GM21786 (cell line): ENCODE measurements at regions not wholly inside any gene's neighbourhood (a gene's known extent, or its start where the extent isn't known, plus 50 kb on each side); places are given as distances from the start of the nearest gene placed in this dataset.

Experiments used
- ATAC-seq: cut with Tn5 transposase; IDR thresholded peaks from one replicate; pipeline ENCODE4 v1.9.1; 2021; ENCODE audit not compliant: unreplicated experiment

DNA sequence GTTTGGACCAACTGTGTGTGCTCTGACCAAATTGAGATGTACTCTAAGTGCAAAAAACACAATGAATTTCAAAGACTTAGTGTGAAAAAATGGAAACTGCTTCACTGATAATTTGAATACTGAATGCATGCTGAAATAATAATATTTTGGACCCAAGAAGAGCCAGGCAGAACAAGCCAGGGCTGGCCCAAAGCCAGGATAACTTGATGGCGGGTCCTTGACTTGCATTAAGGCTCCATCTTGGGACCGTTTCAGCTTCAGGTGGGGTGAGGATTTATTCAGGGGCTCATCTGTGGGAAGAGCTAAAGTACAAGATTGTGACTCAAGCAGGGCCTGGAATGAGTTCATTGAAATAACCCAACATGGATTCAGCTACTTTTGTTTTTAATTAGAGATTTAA lies 921.9 kb downstream of the QKI start:
- no peak for ATAC-seq

DNA sequence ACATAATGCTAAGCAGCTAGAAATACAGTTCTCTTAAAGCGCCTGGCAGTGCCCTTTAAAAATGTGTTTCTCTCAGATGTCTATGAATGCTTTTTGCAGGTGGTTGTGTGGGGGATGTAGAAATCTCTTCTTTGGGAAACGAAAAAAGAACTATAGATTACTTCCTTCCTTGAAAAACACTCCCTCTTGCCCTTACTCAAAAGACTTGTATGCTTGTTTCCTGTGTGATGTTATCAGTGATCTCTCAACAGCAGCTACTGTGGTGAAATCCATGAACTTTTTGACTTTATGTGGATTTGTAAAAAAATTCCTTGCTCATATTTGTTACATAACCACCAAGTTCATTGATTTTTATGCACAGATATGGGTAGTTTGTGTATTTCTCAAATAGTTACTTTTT lies 916.5 kb downstream of the QKI start:
- ATAC-seq: no peak

DNA sequence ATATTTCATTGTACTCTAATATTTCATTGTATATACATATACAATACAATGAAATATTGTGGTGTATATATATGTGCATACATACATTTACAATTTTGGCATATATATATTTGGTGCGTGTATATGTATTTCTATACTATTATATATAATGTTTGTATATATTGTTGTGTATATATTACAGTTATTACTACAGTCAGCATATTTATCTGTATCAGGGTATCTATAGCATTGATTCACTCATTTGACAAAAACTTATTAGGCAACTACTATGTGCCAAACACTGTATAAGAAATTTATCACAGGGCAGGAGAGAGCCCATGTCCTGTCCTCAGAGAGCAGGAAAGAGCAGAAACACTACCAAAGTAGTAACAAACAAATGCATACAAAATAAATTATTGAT lies 910.6 kb downstream of the QKI start:
- no peak for ATAC-seq

DNA sequence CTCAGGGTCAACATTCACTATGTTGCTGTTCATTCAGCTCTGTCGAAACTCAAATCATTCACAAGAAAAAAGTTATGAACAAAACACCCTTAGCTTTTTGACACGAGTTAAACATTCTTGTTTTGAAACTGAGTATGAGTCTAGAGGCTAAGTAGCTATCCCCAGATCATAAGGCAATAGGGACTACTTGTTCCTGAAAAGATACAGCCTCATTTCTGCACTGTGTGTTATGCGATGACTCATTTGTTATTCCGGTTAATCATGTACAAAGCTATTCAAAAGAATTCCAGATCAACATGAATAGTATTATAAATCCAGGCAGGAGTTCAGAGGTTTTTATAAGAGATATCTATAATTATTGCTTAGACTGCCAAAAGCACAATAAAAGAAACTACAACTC lies 908.0 kb downstream of the QKI start:
- ATAC-seq: no peak

DNA sequence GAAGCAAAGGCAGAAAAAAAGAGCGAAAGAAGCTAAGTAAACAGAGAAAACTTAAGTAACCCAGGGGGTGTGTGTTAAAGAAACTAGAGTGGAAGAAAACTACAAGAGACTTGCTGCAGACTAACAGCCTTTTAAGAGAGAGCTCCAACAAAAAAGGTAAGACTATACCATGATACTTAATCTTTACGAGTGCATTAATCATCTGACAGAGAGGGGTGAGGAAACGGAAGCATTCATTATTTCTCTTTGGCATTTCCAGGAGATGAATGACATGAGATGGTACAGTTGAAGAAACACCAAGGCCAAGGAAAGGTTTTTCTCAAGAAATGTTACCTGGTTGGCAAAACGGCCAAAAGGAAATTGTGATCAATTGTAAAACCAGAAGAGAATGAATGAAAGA lies 906.8 kb downstream of the QKI start:
- ATAC-seq: no peak

DNA sequence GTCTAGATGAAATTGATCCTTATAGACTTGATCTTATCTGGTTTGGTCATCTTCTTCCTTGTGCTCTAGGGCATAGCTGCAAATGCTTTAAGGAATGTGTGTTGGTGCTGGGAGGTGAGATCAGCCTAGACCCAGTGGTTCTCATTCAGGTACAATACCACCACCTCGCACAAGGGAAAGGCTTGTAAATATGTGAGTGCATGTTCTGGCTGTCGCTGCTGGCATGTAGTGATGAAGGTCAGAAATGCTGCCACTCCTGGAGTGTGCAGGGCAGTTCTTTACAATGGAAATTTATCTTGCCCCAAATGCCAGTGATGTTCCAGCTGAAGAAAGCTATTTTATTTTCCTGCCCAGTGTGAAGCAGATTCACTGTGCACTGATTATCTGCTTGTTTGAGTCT lies 900.9 kb downstream of the QKI start:
- no peak for ATAC-seq

DNA sequence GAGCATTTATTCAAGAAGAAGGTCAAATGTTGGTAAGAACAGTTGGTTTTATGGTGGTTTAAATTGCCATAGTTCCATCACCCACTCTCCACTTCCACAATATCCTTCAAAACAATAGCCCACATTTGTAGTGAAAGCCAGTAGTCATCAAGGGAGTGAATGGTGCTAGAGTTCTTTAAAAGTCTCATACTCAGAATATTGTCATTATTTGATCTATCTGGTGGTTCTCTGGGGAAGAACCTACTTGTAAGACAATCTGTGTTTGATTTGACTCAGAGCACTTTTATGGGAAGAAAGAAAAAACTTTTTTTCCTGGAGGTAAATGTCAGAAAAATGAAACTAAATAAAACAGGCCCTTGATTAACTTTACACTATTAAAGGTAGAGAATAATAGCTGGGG lies 893.8 kb downstream of the QKI start:
- no peak for ATAC-seq

DNA sequence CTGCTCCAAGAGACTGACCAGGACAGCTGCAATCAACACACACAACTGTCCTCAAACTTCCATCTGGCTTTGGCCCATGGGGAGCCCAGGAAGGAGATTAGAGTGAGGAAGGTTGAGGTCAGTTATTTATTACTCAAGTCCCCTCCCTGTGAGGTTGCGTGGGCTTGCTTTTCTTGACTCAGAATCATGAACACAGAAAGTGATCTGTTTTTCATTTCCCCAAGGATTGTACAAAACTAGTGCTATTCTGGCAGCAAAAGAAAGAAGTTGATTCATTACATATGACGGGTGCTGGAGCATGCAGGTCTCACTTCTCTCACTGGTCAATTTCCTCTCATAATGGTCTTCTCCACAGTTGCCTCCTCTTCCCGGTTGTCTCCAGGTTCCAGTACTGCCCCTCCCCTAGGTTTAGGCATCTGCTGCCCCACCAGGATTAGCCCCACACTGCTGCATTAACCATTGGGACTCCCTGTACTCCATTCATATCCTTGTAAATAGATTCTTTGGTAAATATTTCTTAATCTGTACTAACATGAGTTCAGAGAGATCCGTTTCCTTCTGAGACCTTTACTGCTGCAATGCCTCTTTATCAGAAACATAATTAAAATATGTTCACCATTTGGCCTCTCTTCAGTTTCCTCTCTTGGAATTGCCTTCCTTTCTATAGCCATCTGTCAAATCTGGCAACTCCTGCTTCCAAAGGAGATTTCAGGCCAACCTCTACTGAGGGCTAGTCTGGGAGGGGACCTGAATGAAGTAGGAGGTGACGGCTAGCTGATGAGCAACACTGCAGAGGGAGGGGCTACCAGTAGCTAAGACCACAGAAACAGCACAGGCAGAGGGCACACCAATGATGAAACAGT lies 888.8 kb downstream of the QKI start:
- no peak for ATAC-seq

DNA sequence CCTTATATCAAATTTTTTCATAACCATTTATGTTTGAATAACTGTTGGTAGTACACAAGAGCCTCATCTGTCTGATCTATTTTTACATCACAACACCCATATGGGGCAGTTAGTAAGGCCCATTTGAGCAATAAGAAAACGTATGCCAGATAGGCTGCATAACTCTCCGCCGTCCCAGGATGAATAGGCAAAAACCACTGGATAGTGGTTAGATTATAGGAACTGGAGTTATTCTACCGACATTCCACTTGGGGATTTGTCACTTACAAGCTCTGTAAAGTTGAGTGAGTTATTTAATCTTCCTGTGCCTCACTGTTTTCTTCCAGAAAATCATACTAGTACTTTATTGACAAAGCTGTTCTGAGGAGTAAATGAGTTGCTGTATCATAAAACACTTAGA lies 881.9 kb downstream of the QKI start:
- no peak for ATAC-seq

DNA sequence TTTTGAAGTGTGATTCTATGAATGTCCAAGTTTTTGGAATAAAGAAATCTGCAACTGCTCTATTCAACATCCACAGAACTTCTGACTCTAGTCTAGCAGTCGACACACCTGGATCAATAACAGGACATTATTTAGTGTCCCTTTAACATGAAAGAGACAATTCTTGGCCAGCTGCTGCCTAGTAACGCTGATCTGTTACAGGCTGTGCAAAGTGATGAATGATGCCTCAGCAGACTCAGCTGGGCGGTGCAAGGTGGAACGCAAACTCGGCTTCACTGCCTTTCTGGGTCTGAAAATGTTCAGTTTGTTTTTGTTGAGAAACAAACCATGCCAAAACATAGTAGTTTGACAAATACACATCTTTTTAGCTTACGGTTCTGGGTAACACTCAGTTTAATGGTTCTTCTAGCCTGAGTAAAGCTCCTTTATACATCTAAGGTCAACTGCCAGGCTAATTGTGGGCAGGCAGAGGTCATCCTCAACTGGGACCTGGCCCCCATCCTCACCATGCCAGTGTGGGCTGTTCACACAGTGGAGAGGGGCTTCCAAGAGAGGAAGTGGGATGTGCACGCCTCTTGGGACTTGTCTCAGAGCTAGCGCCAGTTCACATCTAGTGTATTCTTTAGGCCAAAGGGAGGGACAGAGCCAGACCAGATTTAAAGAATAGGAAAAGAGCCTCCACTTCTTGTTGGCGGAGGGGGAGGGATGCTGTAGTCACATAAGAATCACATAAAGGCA lies 879.7 kb downstream of the QKI start:
- ATAC-seq: no peak

DNA sequence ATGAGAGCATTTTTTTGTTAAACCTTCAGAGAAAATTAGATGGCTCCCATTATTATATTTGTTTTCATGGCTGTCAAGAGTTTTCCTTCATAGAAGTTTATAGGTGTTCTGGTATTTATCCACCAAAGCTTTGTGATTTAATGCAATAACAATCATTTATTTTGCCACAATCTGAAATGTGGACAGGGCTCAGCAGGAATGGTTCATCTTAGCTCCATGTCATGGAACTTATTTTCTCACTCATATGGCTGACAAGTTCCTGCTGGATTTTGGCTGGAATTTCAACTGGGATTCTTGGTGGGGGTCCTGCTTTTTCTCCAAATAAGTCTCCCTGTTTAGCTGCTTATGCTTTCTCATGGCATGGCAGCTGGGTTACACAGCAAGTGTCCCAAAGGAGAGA lies 876.7 kb downstream of the QKI start:
- no peak for ATAC-seq

DNA sequence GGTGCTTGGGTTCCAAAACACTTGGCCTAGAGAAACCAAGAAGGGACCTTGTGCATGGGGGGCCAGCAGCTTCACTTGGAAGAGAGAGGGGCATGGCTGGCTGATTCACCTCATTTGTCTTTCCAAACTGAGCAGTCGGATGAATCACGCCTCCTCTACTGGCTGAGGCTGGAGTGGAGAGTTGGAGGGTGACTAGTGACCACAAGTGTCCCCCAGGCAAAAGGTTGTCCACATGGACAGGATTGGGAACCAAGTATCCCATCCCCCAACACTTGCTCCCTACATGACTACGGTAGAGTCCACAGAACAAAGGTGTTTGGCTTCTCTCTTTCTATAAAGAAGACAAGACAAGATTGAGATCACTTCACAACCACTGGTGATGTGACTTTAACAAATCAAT lies 875.6 kb downstream of the QKI start:
- ATAC-seq: no peak

DNA sequence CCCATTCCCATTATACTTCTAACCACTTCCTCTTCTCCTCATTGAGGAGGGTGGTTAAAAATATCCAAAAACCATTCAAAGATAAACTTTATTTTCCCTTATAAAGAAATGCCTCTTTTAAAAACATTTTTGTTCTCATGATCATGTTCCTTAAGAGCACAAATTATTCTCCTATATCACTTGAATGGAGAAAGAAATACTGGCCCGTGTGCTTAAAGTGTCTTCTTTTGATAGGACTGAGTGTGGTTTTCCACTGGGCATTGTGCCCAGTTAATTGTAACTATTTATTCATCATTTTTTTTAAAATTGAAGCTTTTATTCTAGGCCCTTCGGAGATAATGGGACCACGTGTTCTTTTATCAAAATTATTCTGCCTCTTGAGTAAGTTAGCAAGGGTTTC lies 871.5 kb downstream of the QKI start:
- no peak for ATAC-seq

DNA sequence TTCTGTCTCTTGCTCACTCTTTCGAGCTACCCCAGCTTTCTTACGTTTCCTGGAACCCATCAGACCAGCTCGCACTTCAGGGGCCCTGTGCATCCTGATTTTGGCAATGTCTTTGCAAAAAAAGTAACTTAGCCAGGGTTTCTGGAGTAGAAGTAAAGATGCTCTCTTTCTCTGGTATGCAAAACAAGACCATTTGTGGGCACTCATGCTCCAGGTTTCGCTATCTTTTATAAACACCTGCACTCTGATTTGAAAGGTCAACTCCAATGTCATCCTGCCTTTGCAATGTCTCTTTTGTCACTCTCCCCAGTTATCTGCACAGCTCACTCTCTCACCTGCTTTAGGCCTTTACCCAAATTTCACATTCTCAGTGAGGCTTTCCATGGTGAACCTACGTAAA lies 869.1 kb downstream of the QKI start:
- no peak for ATAC-seq

DNA sequence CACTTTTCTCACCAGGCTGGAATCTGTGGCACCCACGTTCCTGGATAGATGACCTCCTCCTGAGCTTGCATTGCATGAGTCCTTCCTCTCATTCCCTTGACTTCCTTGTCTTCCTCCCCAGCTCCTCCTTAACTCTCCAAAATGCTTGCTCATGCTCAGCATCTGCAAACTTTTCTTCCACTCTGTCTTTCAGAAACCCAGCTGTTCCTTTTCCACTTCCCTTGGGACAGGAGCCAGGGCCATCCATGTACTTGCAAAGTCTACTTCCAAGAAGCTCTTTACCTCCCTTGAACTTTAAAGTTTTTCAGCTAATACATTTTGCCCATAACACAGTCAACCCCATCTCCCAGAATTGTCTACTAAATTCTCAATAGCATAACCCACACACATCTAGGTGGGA lies 861.7 kb downstream of the QKI start:
- ATAC-seq: no peak

DNA sequence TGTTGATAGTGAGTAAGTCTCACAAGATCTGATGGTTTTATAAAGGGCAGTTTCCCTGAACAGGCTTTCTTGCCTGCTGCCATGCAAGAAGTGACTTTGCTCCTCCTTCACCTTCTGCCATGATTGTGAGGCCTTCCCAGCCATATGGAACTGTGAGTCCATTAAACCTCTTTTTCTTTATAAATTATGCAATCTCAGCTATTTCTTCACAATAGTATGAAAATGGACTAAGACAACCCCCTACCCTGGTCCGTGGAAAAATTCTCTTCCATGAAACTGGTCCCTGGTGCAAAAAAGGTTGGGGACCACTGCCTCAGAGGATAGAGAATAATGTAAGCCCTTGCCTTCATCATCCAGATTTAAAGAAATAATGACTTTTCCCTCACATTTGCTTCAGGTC lies 861.3 kb downstream of the QKI start:
- no peak for ATAC-seq

DNA sequence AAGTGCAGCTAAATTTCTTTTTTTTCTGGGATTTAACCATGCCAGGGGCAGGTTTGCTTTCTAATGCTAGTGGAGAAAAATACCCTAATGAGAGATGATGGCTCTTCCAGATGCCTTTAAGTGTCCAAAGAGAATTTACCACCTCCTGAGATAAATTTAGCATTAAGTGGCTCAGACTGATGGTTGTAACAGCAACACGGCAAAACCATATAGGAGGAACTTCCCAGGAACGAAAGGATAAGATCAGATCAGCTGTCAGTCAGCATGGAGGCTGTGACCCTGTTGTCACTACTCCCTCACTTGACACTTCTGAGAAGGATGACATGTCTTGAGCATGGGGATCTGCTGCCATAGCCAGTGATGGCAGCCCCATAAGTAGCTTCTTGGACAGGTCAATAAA lies 860.0 kb downstream of the QKI start:
- no peak for ATAC-seq

DNA sequence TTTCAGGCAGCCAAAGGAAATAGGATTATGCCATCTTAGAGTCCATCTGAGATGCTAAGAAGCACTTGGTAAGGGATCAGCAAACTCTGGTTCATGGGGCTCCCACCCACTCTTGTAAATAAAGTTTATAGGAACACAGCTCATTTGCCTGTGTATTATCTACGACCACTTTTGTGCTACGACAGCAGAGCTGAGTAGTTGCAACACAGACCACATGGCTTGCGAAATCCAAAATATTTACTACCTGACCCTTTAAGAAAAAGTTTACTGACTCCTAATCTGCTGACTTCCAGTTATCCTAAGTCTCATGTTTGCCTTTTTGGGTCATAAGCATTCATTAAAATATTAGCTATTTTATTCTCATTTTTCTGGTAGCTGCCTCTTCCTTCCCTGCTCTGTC lies 859.0 kb downstream of the QKI start:
- no peak for ATAC-seq

DNA sequence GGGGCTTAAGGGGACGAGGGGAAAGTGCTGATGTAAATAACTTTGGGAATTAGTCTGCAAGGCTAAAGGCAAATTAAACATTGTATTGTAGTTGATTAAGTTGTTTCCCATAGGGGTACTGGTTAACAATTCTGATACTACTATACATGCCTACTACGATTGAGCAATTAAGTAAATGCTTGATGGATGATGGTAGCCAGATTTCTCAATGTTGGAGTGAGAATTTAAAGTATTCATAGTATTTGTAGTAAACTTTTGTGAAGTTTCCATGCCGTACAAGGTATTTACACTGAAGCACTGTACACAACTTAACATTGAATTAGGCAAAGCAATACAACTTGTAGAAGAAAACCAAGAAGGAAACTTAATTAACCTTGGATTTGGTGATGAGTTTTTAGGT lies 852.3 kb downstream of the QKI start:
- no peak for ATAC-seq

DNA sequence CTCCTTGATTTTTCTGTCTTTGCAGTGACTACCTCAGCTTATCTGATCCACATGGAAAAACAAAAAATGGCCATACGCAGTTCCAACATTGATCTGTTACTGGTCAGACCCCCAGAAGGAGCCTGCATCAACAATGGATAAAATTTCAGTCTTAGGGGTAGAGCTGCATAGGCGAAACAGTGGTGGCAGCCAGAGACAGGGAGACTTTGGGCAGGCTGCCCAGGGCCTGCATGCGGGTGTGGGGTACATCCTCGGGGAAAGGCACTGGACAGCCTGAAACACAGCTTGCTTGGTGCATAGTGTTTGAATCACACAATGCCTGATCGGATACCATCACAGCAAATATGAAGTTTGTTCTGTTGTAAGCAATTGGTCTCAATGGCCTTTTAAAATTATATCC lies 847.8 kb downstream of the QKI start:
- no peak for ATAC-seq

DNA sequence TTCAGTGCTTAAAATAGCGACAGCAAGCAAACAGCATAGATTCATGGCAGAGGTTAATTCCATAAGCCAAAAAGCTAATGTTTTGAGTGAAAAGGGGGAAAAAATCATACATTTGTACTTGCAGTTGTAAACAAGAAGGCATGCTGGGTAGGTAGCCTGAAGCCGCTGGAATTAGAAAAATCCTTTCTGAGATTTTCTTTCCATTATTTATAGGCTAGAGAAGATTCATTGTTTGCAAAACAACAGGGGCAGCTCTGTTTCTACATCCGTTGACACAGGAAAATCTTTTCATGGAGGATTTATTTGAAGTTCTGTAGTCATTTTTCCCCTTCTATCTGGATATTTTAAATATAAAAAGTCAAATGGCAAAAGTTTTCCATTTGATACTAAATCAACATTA lies 843.9 kb downstream of the QKI start:
- no peak for ATAC-seq

DNA sequence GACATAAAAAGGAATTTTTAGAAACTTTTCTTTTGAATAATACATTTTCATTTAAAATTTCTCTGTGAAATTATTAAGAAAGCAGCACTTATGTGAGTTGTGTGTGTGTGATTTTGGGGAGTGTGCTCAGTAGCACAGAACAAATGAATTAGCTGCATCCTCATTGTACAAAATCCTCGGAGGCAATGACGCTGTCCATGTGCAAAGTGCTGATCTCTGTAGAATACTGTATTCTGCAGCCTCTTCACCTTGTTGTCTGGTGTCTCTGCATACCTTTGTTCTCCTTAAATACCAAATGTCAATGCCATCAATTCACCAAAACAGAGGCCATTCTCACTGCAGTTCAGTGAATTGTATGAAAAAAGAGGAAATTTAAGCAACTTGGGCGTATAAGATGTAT lies 838.4 kb downstream of the QKI start:
- no peak for ATAC-seq

DNA sequence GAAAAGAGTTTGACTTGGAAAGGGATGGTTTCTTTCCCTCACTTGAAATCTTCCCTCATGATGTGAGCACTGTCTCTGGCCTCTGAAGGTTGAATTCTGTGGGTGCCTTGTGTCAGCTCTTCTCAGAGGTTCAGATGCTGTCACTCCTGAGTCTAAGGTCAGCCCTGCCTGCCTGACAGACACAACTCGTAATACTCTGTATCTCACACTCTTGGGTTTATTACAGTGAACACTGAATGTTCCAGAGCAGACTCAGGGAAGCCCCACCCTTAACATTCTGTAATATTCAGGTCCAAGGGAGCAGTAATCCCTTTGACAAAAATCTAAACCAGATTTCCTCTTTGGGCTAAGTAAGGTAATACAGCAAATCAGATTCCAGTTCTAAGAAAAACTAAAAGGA lies 837.8 kb downstream of the QKI start:
- no peak for ATAC-seq
